ENCODE measurements at regions not wholly inside any gene's neighbourhood (a gene's known extent, or its start where the extent isn't known, plus 50 kb on each side); places are given as distances from the start of the nearest gene placed in this dataset.

DNA sequence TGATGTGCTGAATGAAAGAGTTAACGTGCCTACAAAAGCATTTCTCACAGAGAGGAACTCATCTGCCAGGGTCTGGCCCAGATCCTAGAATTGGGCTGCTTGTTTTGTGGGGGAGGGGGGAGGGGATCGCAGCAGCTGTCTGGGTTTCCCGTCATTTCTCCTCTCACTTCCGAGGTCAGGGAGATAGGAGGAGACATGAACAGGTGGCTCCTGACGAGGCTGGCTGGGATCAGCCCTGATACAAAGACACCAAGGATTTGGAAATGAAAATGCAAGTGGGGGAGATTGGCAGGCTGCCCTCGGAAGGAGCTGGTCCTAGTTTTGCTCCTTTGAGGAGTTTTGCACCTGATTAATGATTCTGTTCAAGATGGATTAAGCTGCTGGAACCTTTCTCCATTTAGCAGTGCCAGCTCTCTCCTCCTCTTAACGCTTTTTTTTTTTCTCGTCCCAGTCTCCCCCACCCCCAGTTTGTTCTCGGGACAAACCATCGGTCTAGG lies 86.8 kb upstream of the KMT2C start:
- no peak for TF ChIP-seq POLR2A (IDR thresholded peaks at IDR 0.05)
- TF ChIP-seq, protein P1, sequence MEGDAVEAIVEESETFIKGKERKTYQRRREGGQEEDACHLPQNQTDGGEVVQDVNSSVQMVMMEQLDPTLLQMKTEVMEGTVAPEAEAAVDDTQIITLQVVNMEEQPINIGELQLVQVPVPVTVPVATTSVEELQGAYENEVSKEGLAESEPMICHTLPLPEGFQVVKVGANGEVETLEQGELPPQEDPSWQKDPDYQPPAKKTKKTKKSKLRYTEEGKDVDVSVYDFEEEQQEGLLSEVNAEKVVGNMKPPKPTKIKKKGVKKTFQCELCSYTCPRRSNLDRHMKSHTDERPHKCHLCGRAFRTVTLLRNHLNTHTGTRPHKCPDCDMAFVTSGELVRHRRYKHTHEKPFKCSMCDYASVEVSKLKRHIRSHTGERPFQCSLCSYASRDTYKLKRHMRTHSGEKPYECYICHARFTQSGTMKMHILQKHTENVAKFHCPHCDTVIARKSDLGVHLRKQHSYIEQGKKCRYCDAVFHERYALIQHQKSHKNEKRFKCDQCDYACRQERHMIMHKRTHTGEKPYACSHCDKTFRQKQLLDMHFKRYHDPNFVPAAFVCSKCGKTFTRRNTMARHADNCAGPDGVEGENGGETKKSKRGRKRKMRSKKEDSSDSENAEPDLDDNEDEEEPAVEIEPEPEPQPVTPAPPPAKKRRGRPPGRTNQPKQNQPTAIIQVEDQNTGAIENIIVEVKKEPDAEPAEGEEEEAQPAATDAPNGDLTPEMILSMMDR (IDR thresholded peaks at IDR 0.05): no peak

Measured in uterus (tissue), 2 donors.